ENCODE measurements at regions not wholly inside any gene's neighbourhood (a gene's known extent, or its start where the extent isn't known, plus 50 kb on each side); places are given as distances from the start of the nearest gene placed in this dataset.
"Not testable (repeated sequence)": the region's sequence is repeated elsewhere in the genome, so short reads cannot be mapped to it uniquely, and the experiment has no call there.

DNA sequence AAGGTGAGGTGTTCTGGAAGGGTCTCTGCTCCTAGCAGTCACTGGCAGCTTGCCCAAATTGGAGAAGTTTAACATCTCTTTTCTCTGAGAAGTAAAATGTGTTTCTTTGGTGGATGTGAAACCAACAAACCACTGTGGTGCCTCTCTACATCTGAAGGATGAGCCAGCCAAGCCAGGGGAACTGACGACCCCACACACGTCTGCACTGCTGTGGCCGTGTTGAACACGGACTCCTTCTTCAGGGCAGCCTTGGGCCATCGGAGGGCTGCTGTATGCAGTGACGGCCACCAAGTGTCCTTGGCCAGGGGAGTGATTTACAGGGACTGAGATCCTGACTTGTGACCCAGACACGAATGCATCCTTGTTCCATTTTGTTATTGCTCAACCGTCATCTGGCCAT is 207.8 kb downstream of the ACKR3 start:
- no peaks in the 10 kb centered on the region for H3K36me3 Mint-ChIP-seq
- H3K4me3 Mint-ChIP-seq, result no peak overlapping the region
- H3K9me3 Mint-ChIP-seq (ENCODE audit: low read depth), result peaks cover 3% of the 10 kb centered on the region
- H3K27ac Mint-ChIP-seq, result no peak overlapping the region
- peaks cover 3% of the 10 kb centered on the region for H3K27me3 Mint-ChIP-seq
- no peaks in the 10 kb centered on the region for H3K4me1 Mint-ChIP-seq (ENCODE audit: low read depth)

DNA sequence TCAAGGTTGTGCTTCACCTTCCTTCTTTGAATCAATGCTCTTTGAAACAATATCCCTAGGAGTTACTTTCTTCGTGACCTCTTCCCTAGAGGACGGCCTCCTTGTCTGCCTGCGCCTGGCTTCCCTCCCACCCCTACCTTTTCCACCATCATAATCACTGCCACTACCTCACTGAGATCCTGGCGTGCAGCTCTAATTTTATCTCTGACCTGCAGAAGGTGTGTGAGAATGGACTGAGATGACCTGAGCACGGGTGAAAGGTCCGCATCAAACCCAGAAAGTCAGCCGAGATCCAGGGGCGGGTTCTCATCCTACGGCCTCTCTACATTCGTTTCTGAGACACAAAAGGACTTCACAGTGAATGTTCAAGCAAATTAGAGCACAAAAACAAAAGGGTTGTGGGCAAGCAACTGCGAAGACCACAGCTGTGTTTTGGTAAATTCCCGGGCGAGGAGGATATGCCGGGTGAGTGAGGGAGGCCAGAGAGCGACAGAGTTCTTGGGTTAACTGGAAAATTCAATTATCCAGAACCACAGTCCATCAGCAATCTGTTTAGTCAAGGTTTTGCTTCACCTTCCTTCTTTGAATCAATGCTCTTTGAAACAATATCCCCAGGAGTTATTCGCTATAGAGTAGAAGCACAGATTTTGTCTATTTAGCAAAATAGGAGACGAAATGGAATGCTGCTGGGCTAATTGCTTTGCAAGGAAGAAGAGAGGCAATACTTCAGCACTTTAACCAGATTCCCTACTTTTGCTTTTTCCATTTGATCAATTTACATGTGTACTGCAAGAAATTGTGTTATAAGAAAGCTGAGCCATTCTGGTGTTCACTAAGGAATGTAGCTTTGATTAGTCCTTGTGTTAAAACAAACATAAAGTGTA is 212.6 kb downstream of the ACKR3 start:
- H3K4me1 Mint-ChIP-seq (ENCODE audit: low read depth), result no peaks in the 10 kb centered on the region
- no peak overlapping the region for H3K27ac Mint-ChIP-seq
- H3K9me3 Mint-ChIP-seq (ENCODE audit: low read depth), result peaks cover 3% of the 10 kb centered on the region
- no peak overlapping the region for H3K4me3 Mint-ChIP-seq
- H3K27me3 Mint-ChIP-seq, result peaks cover 13% of the 10 kb centered on the region
- no peaks in the 10 kb centered on the region for H3K36me3 Mint-ChIP-seq

DNA sequence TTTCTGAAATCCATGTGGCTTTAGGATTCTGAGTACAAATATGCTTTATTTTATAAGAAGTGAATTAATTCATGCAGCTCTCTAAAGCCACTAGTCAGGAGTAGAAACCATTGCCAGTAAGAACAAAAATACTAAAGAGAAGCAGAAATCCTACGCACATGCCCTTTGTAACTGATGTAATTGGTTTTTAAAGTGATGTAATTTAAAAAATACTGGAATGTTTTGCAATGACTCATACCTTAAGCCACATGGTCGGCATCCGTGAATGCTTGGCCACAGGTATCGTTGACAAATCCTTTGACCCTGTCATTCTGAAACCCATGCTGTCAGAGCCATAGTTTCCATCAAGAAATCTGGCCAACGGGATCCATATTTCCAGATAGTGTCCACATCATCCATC is 213.3 kb downstream of the ACKR3 start:
- Mint-ChIP-seq H3K27me3 (peaks cover 13% of the 10 kb centered on the region), H3K9me3 (ENCODE audit: low read depth) (peaks cover 3% of the 10 kb centered on the region), H3K27ac (no peak overlapping the region), H3K4me1 (ENCODE audit: low read depth) (no peaks in the 10 kb centered on the region), H3K36me3 (no peaks in the 10 kb centered on the region), H3K4me3 (no peak overlapping the region)

DNA sequence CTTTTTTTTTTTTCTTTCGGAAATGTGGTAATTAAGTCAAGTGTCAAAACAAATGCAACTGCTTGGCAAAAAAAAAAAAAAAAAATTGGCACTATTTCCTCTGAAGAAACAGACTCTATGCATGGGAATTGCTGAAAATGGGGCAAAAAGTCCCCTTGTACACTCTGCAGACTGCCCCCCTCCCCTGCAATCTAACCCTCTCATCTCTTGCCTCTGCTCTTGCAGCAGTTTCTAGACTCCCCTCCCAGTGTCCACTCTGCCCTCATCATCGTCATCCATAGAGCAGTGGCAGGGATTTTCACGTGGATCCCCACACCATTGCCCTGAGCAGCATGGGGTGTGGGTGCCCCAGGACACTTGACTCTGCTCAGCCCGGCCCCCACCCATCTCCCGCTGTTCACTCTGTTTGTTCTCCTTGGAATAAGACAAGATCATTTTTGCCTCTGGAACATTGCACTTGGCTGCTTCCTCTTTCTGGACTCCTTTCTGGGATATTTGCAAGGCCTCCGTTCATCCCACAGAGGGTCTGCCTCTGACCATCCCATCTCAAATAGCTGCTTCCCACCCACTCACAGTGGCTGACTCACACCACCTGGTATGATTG is 213.9 kb downstream of the ACKR3 start:
- no peaks in the 10 kb centered on the region for H3K4me1 Mint-ChIP-seq (ENCODE audit: low read depth)
- H3K27me3 Mint-ChIP-seq, result peaks cover 13% of the 10 kb centered on the region

DNA sequence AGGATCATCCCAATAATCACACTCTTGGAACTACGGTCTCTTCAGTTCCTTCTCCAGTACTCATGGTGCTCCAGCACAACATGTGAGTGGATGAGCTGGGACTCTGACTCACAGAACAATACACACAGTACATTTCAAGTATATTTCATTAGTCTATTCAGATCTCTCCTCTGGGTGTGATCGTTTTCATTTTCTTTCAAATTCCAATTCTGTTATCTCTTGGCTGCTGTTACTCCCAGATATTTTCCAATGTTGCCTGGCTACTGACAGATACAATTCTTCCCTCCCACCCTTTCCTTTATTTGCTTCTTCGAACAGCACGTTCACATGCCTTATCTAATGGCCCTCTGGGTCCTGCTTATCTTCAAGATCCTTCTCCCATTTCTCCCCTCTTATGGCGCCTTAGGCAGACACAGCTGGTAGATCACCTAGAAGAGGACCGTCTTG is 216.0 kb downstream of the ACKR3 start:
- Mint-ChIP-seq H3K27me3 (peaks cover 17% of the 10 kb centered on the region), H3K4me3 (no peak overlapping the region), H3K27ac (no peak overlapping the region), H3K9me3 (ENCODE audit: low read depth) (no peaks in the 10 kb centered on the region), H3K36me3 (no peaks in the 10 kb centered on the region), H3K4me1 (ENCODE audit: low read depth) (no peaks in the 10 kb centered on the region)

More for the DNA sequence above, 213.9 kb downstream of the ACKR3 start:
- Mint-ChIP-seq H3K4me3 (no peak overlapping the region), H3K27ac (no peak overlapping the region), H3K36me3 (no peaks in the 10 kb centered on the region), H3K9me3 (ENCODE audit: low read depth) (peaks cover 3% of the 10 kb centered on the region)

DNA sequence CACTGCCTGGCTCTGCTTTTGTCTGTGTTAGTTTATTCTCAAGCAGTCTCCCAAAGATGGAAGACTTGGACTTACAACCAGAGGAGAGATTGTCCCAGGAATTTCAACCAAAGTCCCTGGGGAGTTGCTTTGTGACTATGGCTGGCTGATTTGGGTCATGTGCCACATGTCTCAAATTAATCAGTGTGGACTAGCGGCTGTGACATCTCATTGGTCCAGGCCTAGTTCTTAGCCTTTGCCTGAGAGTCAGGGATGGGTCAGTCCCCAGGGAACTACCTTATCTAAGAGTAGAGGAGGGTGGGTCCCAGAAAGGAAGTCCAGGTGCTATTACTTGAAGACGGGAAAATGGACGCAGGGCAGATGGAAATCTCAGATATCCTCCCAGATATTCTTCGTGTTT is 217.1 kb downstream of the ACKR3 start:
- Mint-ChIP-seq H3K4me3 (no peak overlapping the region), H3K9me3 (ENCODE audit: low read depth) (no peaks in the 10 kb centered on the region), H3K36me3 (no peaks in the 10 kb centered on the region), H3K27ac (no peak overlapping the region), H3K4me1 (ENCODE audit: low read depth) (no peaks in the 10 kb centered on the region), H3K27me3 (peaks cover 22% of the 10 kb centered on the region)

DNA sequence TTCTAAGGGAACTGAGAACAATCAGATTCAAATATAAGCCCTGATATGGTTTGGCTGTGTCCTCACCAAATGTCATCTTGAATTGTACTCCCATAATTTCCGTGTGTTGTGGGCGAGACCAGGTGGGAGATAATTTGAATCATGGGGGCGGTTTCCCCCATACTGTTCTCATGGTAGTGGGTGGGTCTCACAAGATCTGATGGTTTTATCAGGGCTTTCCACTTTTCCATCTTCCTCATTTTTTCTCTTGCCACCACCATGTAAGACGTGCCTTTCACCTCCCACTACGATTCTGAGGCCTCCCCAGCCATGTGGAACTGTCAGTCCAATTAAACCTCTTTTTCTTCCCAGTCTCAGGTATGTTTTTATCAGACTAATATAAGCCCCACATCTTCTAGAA is 217.8 kb downstream of the ACKR3 start:
- H3K4me1 Mint-ChIP-seq (ENCODE audit: low read depth); H3K4me3 Mint-ChIP-seq; H3K27ac Mint-ChIP-seq; H3K9me3 Mint-ChIP-seq (ENCODE audit: low read depth); H3K36me3 Mint-ChIP-seq: not testable (repeated sequence)
- peaks cover 20% of the 10 kb centered on the region for H3K27me3 Mint-ChIP-seq

DNA sequence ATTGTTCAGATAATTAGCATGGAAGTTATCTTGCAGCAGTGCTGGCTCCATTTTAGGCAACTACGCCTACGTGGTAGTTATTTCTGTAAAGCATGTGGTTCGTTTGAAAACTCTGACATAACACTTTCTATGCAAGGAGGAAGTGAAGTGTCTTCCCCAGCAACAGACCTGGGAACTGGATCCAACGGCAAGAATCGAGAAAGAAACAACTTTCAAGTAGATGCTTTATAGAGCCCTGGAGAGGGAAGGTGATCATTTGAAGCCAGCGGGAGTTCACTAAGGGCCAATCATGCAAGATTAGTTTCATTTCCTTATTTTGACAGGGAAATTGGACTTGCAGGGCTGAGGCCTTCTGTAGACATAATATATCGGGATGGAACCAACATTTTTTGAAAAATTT is 218.3 kb downstream of the ACKR3 start:
- Mint-ChIP-seq H3K36me3 (no peaks in the 10 kb centered on the region), H3K9me3 (ENCODE audit: low read depth) (no peaks in the 10 kb centered on the region), H3K4me1 (ENCODE audit: low read depth) (no peaks in the 10 kb centered on the region), H3K27ac (no peak overlapping the region), H3K27me3 (peaks cover 20% of the 10 kb centered on the region), H3K4me3 (no peak overlapping the region)

DNA sequence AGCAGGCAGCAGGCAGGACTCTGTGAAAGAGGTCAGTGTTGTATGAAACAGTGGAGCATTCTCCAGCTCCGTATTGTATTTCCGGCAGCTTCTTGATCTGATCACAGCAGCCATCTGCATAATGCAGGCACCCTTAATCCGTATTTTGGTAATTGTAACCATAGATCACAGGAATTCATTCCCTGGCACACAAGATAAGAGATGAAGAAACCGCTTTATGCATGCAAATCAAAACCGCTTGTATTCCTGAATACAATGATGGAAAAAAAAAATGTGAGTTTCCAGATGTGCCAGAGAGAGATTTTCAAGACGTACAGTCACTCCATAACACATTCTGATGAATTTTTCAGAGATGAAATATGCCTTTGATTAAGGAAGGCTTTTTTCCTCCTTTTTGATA is 221.3 kb downstream of the ACKR3 start:
- no peaks in the 10 kb centered on the region for H3K9me3 Mint-ChIP-seq (ENCODE audit: low read depth)
- H3K36me3 Mint-ChIP-seq, result no peaks in the 10 kb centered on the region
- H3K27me3 Mint-ChIP-seq, result peaks cover 14% of the 10 kb centered on the region
- H3K27ac Mint-ChIP-seq, result no peak overlapping the region
- no peaks in the 10 kb centered on the region for H3K4me1 Mint-ChIP-seq (ENCODE audit: low read depth)
- no peak overlapping the region for H3K4me3 Mint-ChIP-seq

DNA sequence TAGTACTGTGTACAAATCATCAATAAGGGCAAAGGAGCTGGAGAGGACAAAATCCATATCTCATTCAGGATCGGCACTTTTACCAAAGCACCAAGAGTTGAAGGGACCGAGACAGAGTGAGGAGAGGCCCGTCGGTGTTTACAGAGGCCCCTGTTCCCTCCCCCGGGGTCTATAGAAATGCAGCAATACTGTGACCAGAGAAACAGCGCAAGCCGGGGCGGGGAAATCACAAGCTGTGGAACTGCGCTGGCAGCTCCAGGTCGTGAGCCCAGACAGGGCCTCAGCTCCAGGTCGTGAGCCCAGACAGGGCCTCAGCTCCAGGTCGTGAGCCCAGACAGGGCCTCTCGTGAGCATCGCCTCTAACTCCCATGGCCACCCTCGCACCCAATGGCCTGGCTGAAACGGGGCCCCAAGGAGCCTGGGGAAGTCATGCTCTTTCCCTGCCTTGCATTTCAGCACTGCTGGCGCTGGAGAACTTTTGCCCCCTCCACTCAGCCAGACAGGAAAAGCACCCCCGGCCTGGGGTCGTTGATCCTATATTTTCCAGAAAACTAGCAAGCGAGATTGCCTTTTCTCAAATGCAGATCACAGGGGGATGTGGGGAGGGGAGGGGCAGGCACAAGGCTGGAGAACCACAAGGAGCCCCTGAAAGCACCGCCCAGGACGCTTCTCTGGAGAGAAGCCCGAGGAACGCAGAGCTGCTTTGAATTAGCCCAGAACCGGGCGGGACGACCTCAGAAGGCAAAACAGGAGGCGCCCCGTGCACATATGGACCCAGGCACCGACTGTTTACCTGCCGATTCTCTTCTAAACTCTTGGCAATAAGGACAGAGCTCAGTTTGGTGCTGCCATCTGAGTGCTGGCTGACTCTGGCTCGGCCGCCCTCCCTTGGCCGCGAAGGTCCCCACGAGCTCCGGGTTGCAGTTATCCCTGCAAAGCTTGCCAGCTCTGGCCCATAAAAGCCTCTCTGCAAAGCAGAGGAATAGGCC is 223.7 kb downstream of the ACKR3 start:
- H3K4me3 Mint-ChIP-seq, result no peak overlapping the region
- no peaks in the 10 kb centered on the region for H3K9me3 Mint-ChIP-seq (ENCODE audit: low read depth)
- no peaks in the 10 kb centered on the region for H3K36me3 Mint-ChIP-seq
- H3K4me1 Mint-ChIP-seq (ENCODE audit: low read depth), result no peaks in the 10 kb centered on the region
- no peak overlapping the region for H3K27ac Mint-ChIP-seq
- peaks cover 14% of the 10 kb centered on the region for H3K27me3 Mint-ChIP-seq

DNA sequence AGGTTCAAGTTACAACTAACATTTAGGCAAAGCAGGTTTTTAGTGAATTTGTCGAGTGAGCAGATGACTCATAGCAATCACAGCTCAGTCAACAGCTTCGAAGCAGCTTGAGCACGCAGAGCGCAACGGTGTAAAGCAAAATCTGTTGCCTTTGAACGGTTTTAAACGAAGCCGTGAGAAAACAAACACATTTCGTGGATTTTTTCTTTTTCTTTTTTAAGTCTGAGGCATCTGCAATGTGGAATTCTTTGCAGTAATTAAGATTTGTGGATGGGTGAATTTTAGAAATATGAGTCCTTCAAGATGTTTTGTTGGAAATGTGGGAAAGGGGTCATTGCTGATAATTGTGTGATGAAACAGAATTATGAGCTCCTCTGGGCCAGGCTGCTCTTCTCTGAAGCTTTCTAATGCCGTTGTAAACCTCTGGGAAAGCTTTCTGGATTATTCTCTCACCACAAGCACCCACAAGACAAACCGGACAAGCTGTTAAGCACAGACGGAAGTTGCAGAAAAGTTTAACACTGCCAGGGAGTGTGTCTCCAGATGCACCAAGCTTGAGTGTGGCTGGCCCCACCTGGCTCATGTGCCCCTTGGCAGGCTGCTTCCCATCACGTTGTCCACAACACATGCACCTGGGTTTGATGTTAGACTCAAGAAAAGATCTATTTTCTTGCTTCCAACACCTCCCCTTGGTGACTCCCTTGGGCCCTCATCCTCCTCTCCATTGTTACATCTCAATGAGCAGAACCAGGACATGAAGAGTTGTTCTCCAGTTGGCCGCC is 224.7 kb downstream of the ACKR3 start:
- Mint-ChIP-seq H3K27me3 (peaks cover 12% of the 10 kb centered on the region), H3K9me3 (ENCODE audit: low read depth) (no peaks in the 10 kb centered on the region), H3K4me3 (no peak overlapping the region), H3K36me3 (no peaks in the 10 kb centered on the region), H3K4me1 (ENCODE audit: low read depth) (no peaks in the 10 kb centered on the region), H3K27ac (no peak overlapping the region)

DNA sequence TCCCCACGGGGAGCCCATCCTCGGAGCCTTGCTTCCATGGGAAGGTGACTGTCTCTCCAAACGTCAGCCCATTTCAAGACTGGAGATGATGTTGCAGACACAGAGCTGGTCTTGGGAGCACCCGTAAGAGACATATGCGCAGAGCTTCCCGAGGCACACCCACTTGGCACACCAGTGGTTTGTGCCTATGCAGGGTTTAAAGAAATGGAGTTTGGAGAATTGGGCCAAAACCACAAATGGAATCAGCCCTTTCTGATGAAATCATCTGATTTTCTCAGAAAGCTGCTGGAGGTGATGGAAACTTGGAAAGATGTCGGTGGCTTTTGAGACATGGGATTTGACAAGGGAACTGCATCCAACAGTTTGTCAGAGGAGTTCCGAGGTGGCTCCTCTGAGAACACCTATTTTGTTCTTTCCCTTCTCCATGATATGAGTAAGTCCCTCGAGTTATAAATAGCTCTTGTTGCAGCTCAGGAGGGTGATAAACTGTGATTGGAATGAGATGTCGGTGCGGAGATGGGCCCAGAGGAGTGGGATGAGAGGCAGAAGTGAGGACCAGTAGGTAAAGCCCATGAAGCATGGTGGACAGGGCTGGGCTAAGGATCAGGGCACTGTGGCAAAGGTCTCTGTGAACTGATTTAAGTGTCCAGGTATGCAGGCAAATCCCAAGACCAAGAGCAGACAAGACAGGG is 225.7 kb downstream of the ACKR3 start:
- Mint-ChIP-seq H3K27me3 (peaks cover 11% of the 10 kb centered on the region), H3K9me3 (ENCODE audit: low read depth) (no peaks in the 10 kb centered on the region), H3K36me3 (no peaks in the 10 kb centered on the region), H3K27ac (no peak overlapping the region), H3K4me1 (ENCODE audit: low read depth) (no peaks in the 10 kb centered on the region), H3K4me3 (no peak overlapping the region)

DNA sequence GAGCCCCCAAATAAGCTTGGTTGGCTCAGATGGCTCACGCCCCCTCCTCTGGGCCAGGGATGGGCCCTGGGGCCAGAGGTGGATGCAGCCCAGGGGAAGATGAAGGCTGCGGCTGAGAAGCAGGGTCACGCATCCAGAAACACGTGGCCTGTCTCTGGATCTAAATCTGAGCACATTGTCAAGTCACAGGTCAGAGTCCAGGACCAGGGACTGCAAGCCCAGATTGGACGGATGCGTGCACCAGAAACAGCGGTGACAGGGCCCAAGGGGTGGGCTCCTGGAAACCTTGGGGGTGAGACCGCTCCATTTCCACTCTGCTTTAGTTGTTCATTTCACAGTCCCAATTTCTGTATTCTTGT is 226.2 kb downstream of the ACKR3 start:
- peaks cover 11% of the 10 kb centered on the region for H3K27me3 Mint-ChIP-seq
- no peaks in the 10 kb centered on the region for H3K4me1 Mint-ChIP-seq (ENCODE audit: low read depth)
- no peak overlapping the region for H3K4me3 Mint-ChIP-seq
- H3K27ac Mint-ChIP-seq, result no peak overlapping the region
- H3K9me3 Mint-ChIP-seq (ENCODE audit: low read depth), result no peaks in the 10 kb centered on the region
- H3K36me3 Mint-ChIP-seq, result no peaks in the 10 kb centered on the region

DNA sequence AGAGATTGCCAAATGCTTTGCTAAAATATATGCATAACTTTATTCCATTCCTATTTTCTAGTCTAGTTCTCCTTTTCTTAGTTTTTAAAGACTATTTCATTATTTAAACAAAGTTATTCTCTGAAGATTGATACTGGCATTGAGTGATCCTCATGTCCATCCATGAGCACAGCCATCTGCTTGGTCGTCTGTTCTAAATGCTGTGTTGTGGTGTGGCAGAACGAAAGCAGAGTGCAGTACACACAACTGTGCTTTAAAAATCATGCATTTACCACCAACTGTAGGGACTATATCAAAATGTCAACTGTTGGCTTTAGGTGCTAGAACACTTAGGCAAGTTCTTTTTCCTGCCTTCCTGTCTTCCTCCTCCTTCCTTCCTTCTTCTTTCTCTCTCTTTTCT is 226.6 kb downstream of the ACKR3 start:
- Mint-ChIP-seq H3K4me1 (ENCODE audit: low read depth) (no peaks in the 10 kb centered on the region), H3K9me3 (ENCODE audit: low read depth) (no peaks in the 10 kb centered on the region), H3K4me3 (no peak overlapping the region), H3K27me3 (peaks cover 9% of the 10 kb centered on the region), H3K36me3 (no peaks in the 10 kb centered on the region), H3K27ac (no peak overlapping the region)
